Esophagus muscularis mucosa (tissue), 3 donors: ENCODE measurements at regions not wholly inside any gene's neighbourhood (a gene's known extent, or its start where the extent isn't known, plus 50 kb on each side); places are given as distances from the start of the nearest gene placed in this dataset.

Experiments
- EP300 ChIP-seq: sonication (generic); formaldehyde crosslinking; IDR thresholded peaks from one replicate; pipeline ENCODE4 v1.6.1; 2017; ENCODE audit warnings: antibody characterized with exemption
- TF ChIP-seq, protein P1 (sequence below), 3 experiments: fragments of 200-600 bp in 2 of 3; fragments of 450-650 bp in 1 of 3; sonication (generic) in 2 of 3; IDR thresholded peaks; one replicate each; pipeline ENCODE4 v1.5.1; 2017 to 2019; ENCODE audit warnings: antibody characterized with exemption in 3 of 3, mild to moderate bottlenecking in 2 of 3, moderate library complexity in 1 of 3

DNA sequence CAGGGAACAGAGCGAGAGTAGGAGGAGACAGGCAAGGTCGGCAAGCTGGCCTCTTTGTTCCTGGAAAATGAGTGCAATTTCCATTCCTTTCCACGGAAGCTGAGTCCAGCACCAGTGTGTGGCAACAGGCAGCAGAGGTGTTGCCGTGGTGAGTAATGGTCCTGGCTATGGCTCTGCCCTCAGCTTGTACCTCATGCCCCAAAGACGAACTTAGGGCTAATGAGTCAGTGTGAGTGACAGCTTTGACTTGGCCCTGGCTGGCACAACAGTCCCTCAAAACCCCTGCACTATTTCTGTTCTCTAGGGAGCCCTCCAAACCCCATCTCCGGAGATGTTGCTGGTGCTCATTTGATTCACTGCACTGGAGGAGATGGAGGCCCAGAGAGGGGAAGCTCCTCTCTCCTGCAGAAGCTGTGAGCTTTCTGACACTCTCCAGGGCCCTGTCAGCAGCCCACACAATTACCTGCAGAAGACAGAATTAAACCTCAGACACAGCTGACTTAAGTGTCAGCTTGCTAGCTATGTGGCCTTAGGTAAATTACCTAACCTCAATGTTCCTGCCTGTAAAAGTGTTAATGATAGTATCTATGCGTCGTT, 129.9 kb downstream of the TMEM132E start:
- TF ChIP-seq, protein P1, sequence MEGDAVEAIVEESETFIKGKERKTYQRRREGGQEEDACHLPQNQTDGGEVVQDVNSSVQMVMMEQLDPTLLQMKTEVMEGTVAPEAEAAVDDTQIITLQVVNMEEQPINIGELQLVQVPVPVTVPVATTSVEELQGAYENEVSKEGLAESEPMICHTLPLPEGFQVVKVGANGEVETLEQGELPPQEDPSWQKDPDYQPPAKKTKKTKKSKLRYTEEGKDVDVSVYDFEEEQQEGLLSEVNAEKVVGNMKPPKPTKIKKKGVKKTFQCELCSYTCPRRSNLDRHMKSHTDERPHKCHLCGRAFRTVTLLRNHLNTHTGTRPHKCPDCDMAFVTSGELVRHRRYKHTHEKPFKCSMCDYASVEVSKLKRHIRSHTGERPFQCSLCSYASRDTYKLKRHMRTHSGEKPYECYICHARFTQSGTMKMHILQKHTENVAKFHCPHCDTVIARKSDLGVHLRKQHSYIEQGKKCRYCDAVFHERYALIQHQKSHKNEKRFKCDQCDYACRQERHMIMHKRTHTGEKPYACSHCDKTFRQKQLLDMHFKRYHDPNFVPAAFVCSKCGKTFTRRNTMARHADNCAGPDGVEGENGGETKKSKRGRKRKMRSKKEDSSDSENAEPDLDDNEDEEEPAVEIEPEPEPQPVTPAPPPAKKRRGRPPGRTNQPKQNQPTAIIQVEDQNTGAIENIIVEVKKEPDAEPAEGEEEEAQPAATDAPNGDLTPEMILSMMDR (IDR thresholded peaks at IDR 0.05) = no peak
- TF ChIP-seq EP300 = no peak
